ENCODE measurements at regions not wholly inside any gene's neighbourhood (a gene's known extent, or its start where the extent isn't known, plus 50 kb on each side); places are given as distances from the start of the nearest gene placed in this dataset.

GRCh38 chr4:8696369-8697127 lies 104.0 kb downstream of the CPZ start:
- DNase-seq (ENCODE audit: low spot score): no peak

GRCh38 chr4:8695237-8696219 lies 103.0 kb downstream of the CPZ start:
- H3K4me1 ChIP-seq (replicated peaks): no peaks in the 10 kb centered on the region
- no peak overlapping the region for H3K4me3 ChIP-seq
- no peak overlapping the region for H3K27ac ChIP-seq
- peaks cover 2% of the 10 kb centered on the region for H3K27me3 ChIP-seq (replicated peaks; ENCODE audit: insufficient read depth)
- no peaks in the 10 kb centered on the region for H3K9me3 ChIP-seq
- no peaks in the 10 kb centered on the region for H3K36me3 ChIP-seq
- DNase-seq (ENCODE audit: low spot score): no peak
- no peak for TF ChIP-seq CTCF (IDR thresholded peaks at IDR 0.05)
- WGBS: 73% methylated on average over 18 of the region's 18 CpGs
- intact Hi-C loops (cut with DNase I): no loop called here

More at GRCh38 chr4:8696369-8697127, 104.0 kb downstream of the CPZ start:
- Histone ChIP-seq H3K36me3 (no peaks in the 10 kb centered on the region), H3K9me3 (no peaks in the 10 kb centered on the region), H3K27me3 (replicated peaks; ENCODE audit: insufficient read depth) (peaks cover 8% of the 10 kb centered on the region), H3K4me3 (no peak overlapping the region), H3K27ac (no peak overlapping the region), H3K4me1 (replicated peaks) (no peaks in the 10 kb centered on the region)
- TF ChIP-seq POLR2A (IDR thresholded peaks at IDR 0.05) (no peak), CTCF (IDR thresholded peaks at IDR 0.05) (no peak), POLR2AphosphoS5 (IDR thresholded peaks at IDR 0.05) (no peak)
- intact Hi-C loops (cut with DNase I): no loop called here
- 81% methylated on average over 10 of the region's 10 CpGs for WGBS

GRCh38 chr4:8694651-8695151 lies 102.1 kb downstream of the CPZ start:
- no peak for TF ChIP-seq POLR2AphosphoS5 (IDR thresholded peaks at IDR 0.05)
- TF ChIP-seq CTCF (IDR thresholded peaks at IDR 0.05): no peak
- TF ChIP-seq POLR2A (IDR thresholded peaks at IDR 0.05): no peak
- H3K4me3 ChIP-seq: no peak overlapping the region
- intact Hi-C loops (cut with DNase I): no loop called here
- no peak overlapping the region for H3K27ac ChIP-seq
- H3K9me3 ChIP-seq: no peaks in the 10 kb centered on the region
- WGBS: 47% methylated on average over 10 of the region's 10 CpGs
- no peak for DNase-seq (ENCODE audit: low spot score)
- H3K27me3 ChIP-seq (replicated peaks; ENCODE audit: insufficient read depth): peaks cover 2% of the 10 kb centered on the region
- no peaks in the 10 kb centered on the region for H3K36me3 ChIP-seq
- H3K4me1 ChIP-seq (replicated peaks): no peaks in the 10 kb centered on the region

- Histone ChIP-seq H3K4me1 (replicated peaks) (no peaks in the 10 kb centered on the region), H3K27me3 (replicated peaks; ENCODE audit: insufficient read depth) (peaks cover 3% of the 10 kb centered on the region), H3K9me3 (no peaks in the 10 kb centered on the region), H3K36me3 (no peaks in the 10 kb centered on the region), H3K27ac (no peak overlapping the region), H3K4me3 (no peak overlapping the region)
- no peak for TF ChIP-seq POLR2A (IDR thresholded peaks at IDR 0.05)
- no peak for TF ChIP-seq CTCF (IDR thresholded peaks at IDR 0.05)
- no peak for TF ChIP-seq POLR2AphosphoS5 (IDR thresholded peaks at IDR 0.05)
- no peak for DNase-seq (ENCODE audit: low spot score)
- intact Hi-C loops (cut with DNase I): no loop called here
- 65% methylated on average over 8 of the region's 8 CpGs for WGBS
Observed at GRCh38 chr4:8694226-8694625, 101.7 kb downstream of the CPZ start.
